ENCODE measurements at regions not wholly inside any gene's neighbourhood (a gene's known extent, or its start where the extent isn't known, plus 50 kb on each side); places are given as distances from the start of the nearest gene placed in this dataset.
"Not testable (repeated sequence)": the region's sequence is repeated elsewhere in the genome, so short reads cannot be mapped to it uniquely, and the experiment has no call there.

DNA sequence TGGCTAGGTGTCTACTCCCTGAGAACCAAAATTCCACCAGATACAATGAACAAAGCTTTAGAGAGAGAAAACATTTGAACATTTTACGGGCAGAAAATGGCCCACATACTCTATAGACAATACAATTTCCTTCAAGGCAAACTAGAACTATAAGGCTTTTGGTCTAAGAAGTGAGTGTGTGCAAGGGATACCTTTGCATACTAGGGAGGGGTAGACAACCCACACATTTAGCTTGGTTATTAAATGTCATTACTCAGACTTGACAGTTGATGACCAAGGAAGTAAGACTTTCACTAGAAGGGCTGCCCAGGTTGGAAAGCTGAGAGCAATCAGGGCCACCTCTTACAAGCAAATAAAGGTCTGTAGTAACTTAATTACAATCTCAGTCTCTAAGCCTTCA is 64.0 kb upstream of the PLEKHM1 start:
- H3K4me3 ChIP-seq (ENCODE audit: low read length in 2 of 2); DNase-seq; H3K27ac ChIP-seq (ENCODE audit: low read depth in 1 of 2, low read length in 2 of 2); H3K4me1 ChIP-seq (ENCODE audit: control insufficient read depth in 1 of 2, insufficient read depth in 2 of 2, low read length in 2 of 2); H3K36me3 ChIP-seq (ENCODE audit: control insufficient read depth in 1 of 2, insufficient read depth in 2 of 2, low read length in 1 of 2); ATAC-seq (ENCODE audit: low FRiP score); H3K27me3 ChIP-seq (ENCODE audit: control insufficient read depth in 1 of 2, insufficient read depth in 2 of 2, low read length in 1 of 2); intact Hi-C loops (cut with DNase I); H3K9me3 ChIP-seq (ENCODE audit: control insufficient read depth, low read length): not testable (repeated sequence)
- WGBS, 2 donors = no CpG with 5 or more reads among the region's 1 CpG

DNA sequence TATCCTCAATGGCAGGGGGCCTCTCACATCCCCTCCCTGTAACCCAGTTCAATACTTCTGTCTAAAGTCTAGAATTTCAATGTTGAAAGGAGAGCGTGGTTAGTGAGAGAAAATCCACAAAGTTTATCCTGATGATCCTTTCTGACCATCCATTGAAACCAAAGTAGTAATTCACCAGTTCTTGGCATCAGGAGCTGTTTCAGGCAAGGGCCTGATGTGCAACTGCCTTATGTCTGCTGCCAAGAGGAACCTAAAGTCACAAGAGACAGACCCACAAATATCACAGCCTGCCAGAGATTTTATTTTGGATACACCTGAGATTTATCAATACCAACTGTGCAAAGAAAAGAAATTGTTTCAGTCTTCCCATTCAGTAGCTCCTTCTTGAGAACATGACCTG is 68.3 kb upstream of the PLEKHM1 start:
- H3K4me3 ChIP-seq (ENCODE audit: low read length in 2 of 2); intact Hi-C loops (cut with DNase I); H3K4me1 ChIP-seq (ENCODE audit: control insufficient read depth in 1 of 2, insufficient read depth in 2 of 2, low read length in 2 of 2); ATAC-seq (ENCODE audit: low FRiP score); H3K36me3 ChIP-seq (ENCODE audit: control insufficient read depth in 1 of 2, insufficient read depth in 2 of 2, low read length in 1 of 2); DNase-seq; H3K9me3 ChIP-seq (ENCODE audit: control insufficient read depth, low read length); H3K27me3 ChIP-seq (ENCODE audit: control insufficient read depth in 1 of 2, insufficient read depth in 2 of 2, low read length in 1 of 2); H3K27ac ChIP-seq (ENCODE audit: low read depth in 1 of 2, low read length in 2 of 2): not testable (repeated sequence)
- no CpG with 5 or more reads among the region's 1 CpG for WGBS, 2 donors

DNA sequence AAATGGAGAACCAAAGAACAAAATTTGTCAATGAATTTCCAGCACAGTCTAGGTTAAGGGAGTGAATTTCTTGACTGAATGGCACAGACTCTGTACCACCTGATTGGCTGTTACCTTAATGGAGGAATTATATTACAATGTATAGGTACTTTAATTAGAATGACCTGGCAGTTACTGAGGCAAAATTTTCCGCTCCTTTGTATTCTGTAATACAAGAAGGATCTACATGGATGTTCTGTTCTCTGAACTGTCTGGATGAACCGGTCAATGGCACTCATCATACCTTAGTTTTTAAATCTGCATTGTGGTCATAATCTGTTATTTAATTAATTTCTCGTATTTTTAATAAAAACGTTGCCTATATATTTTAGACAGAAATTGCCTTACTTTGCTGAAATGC is 72.3 kb upstream of the PLEKHM1 start:
- ATAC-seq (ENCODE audit: low FRiP score); intact Hi-C loops (cut with DNase I); H3K4me3 ChIP-seq (ENCODE audit: low read length in 2 of 2); H3K27me3 ChIP-seq (ENCODE audit: control insufficient read depth in 1 of 2, insufficient read depth in 2 of 2, low read length in 1 of 2); H3K27ac ChIP-seq (ENCODE audit: low read depth in 1 of 2, low read length in 2 of 2); H3K36me3 ChIP-seq (ENCODE audit: control insufficient read depth in 1 of 2, insufficient read depth in 2 of 2, low read length in 1 of 2); H3K9me3 ChIP-seq (ENCODE audit: control insufficient read depth, low read length); DNase-seq; H3K4me1 ChIP-seq (ENCODE audit: control insufficient read depth in 1 of 2, insufficient read depth in 2 of 2, low read length in 2 of 2): not testable (repeated sequence)
- 88 to 93% methylated on average over 3 to 4 of the region's 4 CpGs for WGBS, 2 donors

DNA sequence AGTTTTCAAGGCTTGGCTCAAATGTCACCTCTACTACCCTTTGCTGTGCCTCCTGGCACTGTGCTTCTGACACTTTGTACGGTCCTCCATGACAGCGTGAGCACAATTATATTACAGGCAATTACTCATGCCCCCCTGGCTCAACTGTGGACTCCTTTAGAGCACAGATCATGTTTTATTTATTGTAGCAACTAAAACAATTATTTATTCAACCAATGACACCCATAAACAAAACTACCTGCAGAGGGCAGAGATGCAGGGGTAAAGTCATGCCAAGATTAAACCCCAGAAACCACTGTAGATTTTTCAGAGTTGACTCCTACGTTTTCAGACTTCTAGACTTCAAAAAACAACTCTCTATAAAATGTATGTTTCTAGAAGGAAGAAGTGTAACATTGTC is 72.8 kb upstream of the PLEKHM1 start:
- H3K36me3 ChIP-seq (ENCODE audit: control insufficient read depth in 1 of 2, insufficient read depth in 2 of 2, low read length in 1 of 2); H3K27ac ChIP-seq (ENCODE audit: low read depth in 1 of 2, low read length in 2 of 2); H3K4me3 ChIP-seq (ENCODE audit: low read length in 2 of 2); H3K9me3 ChIP-seq (ENCODE audit: control insufficient read depth, low read length); intact Hi-C loops (cut with DNase I); H3K4me1 ChIP-seq (ENCODE audit: control insufficient read depth in 1 of 2, insufficient read depth in 2 of 2, low read length in 2 of 2); DNase-seq; H3K27me3 ChIP-seq (ENCODE audit: control insufficient read depth in 1 of 2, insufficient read depth in 2 of 2, low read length in 1 of 2); ATAC-seq (ENCODE audit: low FRiP score): not testable (repeated sequence)
- WGBS, 2 donors = 87 to 88% methylated on average over 3 of the region's 3 CpGs

DNA sequence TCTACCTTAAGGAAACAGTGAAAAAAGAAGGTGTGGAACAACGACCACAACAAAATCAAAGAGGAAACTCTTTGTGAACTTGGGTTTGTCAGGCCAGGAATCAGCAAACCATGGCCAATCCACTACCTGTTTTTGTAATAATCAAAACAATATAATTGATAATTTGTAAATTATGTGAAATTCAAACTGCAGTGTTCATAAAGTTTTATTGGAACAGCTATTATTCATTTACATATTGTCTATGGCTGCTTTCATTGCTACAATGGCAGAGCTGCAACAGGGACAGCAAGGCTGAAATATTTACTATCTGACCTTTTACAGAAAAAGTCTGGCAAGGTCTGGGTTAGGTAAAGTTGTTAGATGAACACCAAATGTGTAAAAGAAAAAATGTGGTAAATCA is 77.8 kb upstream of the PLEKHM1 start:
- H3K4me3 ChIP-seq (ENCODE audit: low read length in 2 of 2); H3K4me1 ChIP-seq (ENCODE audit: control insufficient read depth in 1 of 2, insufficient read depth in 2 of 2, low read length in 2 of 2); H3K27me3 ChIP-seq (ENCODE audit: control insufficient read depth in 1 of 2, insufficient read depth in 2 of 2, low read length in 1 of 2); H3K9me3 ChIP-seq (ENCODE audit: control insufficient read depth, low read length); intact Hi-C loops (cut with DNase I); H3K36me3 ChIP-seq (ENCODE audit: control insufficient read depth in 1 of 2, insufficient read depth in 2 of 2, low read length in 1 of 2); ATAC-seq (ENCODE audit: low FRiP score); H3K27ac ChIP-seq (ENCODE audit: low read depth in 1 of 2, low read length in 2 of 2); DNase-seq: not testable (repeated sequence)
- WGBS, 2 donors = 87 to 100% methylated on average over 1 of the region's 1 CpG

DNA sequence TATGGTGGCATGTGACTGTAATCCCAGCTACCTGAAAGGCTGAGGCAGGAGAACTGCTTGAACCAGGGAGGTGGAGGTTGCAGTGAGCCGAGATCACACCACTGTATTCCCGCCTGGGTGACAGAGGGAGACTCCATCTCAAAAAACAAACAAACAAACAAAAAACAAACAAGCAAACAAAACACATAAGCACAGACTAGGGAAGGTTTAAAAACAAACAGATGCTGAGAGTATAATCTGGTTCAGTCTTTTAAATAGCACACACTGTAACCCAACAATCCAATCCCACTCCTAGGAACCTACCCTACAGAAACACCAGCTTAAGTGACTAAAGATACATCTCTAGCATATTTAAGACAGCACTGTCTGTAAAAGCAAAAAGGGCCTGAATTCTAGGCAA is 82.8 kb upstream of the PLEKHM1 start:
- H3K27ac ChIP-seq (ENCODE audit: low read depth in 1 of 2, low read length in 2 of 2); H3K4me1 ChIP-seq (ENCODE audit: control insufficient read depth in 1 of 2, insufficient read depth in 2 of 2, low read length in 2 of 2); DNase-seq; H3K9me3 ChIP-seq (ENCODE audit: control insufficient read depth, low read length); H3K4me3 ChIP-seq (ENCODE audit: low read length in 2 of 2); intact Hi-C loops (cut with DNase I); H3K27me3 ChIP-seq (ENCODE audit: control insufficient read depth in 1 of 2, insufficient read depth in 2 of 2, low read length in 1 of 2); H3K36me3 ChIP-seq (ENCODE audit: control insufficient read depth in 1 of 2, insufficient read depth in 2 of 2, low read length in 1 of 2): not testable (repeated sequence)
- peak; percentile 48 for ATAC-seq (ENCODE audit: low FRiP score)
- 93 to 97% methylated on average over 2 of the region's 2 CpGs for WGBS, 2 donors

DNA sequence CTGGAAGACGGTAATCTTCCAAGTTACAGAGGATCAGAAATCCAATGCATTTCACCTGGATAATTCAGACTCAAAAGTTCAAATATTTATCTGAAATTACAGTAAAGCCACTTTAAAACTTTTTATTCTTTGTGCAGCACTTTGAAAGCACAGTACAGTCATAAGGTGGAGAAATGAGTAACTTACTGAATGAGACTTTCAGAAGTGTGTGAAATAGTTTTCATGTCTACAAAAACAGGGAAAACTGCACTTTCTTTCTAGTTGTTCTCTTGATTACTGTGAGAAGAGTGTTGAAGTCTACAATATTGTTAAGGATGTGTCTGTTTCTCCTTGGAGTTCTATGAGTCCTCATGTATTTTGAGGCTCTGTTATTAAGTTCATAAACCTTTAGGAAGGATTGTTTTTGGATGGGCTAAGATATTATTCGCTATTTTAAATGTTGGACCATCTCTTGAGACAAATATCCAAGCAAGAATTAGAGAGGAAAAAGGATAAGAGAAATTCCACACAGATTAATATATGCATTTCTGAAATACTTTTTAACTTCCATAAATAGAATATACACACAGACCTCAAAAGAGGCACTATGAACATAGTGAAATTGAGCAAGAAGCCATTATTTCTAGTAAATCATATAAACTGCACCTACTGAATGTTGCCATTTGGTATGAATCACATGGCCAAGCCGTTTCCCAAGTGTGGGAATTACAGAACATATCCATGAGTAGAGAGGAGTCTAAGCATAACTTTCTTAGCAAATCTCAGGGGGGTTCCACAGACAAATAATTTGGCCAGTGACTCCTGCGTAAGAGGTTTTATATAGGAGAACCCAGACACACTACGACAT is 83.6 kb upstream of the PLEKHM1 start:
- intact Hi-C loops (cut with DNase I) = no loop called here
- Histone ChIP-seq H3K27me3 (ENCODE audit: control insufficient read depth in 1 of 2, insufficient read depth in 2 of 2, low read length in 1 of 2) (no peaks in the 10 kb centered on the region), H3K27ac (ENCODE audit: low read depth in 1 of 2, low read length in 2 of 2) (peak overlapping the region; percentile 44 to 57), H3K36me3 (ENCODE audit: control insufficient read depth in 1 of 2, insufficient read depth in 2 of 2, low read length in 1 of 2) (no peaks in the 10 kb centered on the region), H3K4me1 (ENCODE audit: control insufficient read depth in 1 of 2, insufficient read depth in 2 of 2, low read length in 2 of 2) (peaks cover 3 to 4% of the 10 kb centered on the region in 2 donors), H3K9me3 (ENCODE audit: control insufficient read depth, low read length) (no peaks in the 10 kb centered on the region), H3K4me3 (ENCODE audit: low read length in 2 of 2) (no peak overlapping the region)
- WGBS, 2 donors = 41 to 49% methylated on average over 5 of the region's 5 CpGs
- DNase-seq = no peak
- no peak for ATAC-seq (ENCODE audit: low FRiP score)

DNA sequence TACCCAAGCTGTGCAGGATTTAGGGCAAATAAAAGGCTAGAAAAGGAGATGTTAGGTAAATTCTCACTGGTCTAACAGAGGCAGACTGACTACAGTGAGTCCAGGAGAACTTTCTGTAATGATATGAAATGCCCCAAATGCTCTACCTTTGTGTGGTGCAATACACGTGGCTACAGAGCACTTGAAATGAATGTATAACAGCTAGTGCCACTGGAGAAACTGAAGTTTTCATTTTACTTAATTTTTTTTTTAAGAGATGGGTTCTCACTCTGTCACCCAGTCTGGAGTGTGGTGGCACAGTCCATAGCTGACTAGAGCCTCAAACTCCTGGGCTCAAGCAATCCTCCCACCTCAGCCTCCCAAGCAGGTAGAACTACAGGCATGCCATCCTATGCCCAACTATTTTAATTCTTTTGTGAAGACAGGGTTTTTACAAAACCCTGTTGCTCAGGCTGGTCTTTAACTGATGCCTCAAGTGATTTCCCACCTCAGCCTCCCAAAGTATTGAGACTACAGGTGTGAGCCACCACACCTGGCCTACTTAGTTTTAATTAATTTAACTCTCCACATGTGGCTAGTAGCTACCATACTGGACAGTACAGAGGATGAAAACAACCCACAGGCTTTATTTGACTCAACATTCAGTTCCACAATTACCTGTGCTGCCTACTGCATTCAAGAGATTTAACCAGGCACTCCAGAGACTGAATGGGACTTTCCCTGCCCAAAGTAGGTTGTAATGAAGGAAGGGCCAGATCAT is 84.8 kb upstream of the PLEKHM1 start:
- H3K4me1 ChIP-seq (ENCODE audit: control insufficient read depth in 1 of 2, insufficient read depth in 2 of 2, low read length in 2 of 2) = peaks cover 3 to 4% of the 10 kb centered on the region in 2 donors
- 76 to 88% methylated on average over 1 of the region's 1 CpG for WGBS, 2 donors
- intact Hi-C loops (cut with DNase I) = no loop called here
- H3K27ac ChIP-seq (ENCODE audit: low read depth in 1 of 2, low read length in 2 of 2) = no peak overlapping the region
- H3K36me3 ChIP-seq (ENCODE audit: control insufficient read depth in 1 of 2, insufficient read depth in 2 of 2, low read length in 1 of 2) = no peaks in the 10 kb centered on the region
- no peak overlapping the region for H3K4me3 ChIP-seq (ENCODE audit: low read length in 2 of 2)
- H3K27me3 ChIP-seq (ENCODE audit: control insufficient read depth in 1 of 2, insufficient read depth in 2 of 2, low read length in 1 of 2) = no peaks in the 10 kb centered on the region
- DNase-seq = no peak
- H3K9me3 ChIP-seq (ENCODE audit: control insufficient read depth, low read length) = no peaks in the 10 kb centered on the region
- ATAC-seq (ENCODE audit: low FRiP score) = no peak
